ENCODE measurements at regions not wholly inside any gene's neighbourhood (a gene's known extent, or its start where the extent isn't known, plus 50 kb on each side); places are given as distances from the start of the nearest gene placed in this dataset.

DNA sequence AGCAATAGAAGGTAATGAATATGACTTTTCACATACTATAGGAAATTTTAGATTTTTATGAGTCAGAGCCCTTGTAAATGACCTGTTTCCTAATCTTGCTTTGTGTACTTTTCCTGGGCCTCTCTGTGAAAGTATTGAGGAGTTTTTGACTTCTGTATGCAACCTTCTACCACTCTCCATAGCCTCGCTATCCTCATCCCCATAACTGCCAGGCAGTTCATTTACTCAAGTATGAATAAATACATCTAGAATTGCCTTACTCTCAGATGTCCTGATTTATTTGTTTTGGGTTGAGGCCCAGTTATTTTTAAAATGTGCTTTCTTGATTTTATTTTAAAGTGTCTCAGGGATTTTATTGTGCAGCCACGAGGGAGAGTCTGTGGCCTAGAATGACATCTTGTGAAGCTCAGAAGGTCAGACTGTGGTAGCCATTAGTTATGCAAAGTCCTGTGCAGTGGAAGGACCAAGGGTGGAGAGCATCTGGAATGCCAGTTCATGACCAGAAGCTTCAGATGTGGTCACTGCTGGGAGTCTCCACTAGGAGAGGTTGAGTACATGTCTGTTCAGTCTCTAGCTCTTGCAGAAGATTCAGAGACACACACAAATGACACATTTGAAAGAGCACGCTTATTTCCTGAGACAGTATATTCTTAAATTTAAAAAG, 346.2 kb upstream of the IMPG1 start:
- no peak for DNase-seq

DNA sequence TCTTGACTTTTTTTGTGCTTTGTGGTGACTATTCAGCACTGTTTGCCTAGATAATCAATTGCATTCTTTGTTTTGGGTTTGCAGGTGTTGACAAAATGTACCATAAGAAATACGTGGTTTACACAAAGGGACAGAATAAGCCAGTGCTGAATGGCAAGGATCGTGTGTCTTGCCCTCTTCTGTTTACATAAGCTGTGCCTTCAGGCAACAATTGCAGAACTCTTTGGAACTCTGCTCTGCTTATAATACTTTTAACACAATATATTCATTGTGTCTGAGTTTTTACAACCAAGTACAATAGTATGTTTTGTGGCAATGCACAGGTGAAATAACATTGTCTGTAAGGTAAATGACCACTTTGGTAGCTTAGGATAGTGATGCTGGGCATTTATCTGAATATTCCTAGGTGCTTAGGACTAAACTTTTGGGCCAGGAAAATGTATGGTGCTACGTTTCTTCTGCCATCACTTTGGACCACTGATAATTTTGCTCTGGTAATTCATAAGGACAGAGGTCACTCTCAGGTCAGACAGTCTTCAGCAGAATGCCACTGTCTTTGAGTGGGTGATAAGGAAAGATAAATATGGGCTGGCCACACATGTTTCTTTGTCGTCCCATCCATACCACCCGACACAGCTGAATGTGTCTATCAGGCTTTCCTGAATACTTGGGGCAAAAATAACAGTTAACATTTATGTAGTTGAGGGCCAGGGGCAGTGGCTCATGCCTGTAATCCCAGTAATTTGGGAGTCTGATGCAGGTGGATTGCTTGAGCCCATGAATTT, 344.6 kb upstream of the IMPG1 start:
- no peak for DNase-seq

DNA sequence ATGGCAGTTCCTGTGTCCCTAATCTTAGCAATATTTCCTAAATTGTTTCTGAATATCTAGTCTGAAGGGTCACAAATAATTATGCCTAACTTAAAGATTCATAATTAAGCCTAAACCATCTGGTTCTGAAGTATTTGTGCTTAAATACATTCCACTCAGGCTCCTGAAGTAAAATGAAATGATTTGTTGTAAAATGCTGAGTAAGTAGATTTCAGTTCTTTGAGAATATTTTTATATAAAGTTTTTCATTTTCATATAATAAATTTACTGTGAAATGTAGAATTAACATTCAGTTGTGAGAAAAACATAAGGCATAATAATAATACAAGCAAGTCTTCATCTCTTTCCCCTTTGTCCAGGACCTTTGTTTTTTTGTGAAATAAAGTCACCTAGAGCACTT, 330.6 kb upstream of the IMPG1 start:
- DNase-seq: no peak

DNA sequence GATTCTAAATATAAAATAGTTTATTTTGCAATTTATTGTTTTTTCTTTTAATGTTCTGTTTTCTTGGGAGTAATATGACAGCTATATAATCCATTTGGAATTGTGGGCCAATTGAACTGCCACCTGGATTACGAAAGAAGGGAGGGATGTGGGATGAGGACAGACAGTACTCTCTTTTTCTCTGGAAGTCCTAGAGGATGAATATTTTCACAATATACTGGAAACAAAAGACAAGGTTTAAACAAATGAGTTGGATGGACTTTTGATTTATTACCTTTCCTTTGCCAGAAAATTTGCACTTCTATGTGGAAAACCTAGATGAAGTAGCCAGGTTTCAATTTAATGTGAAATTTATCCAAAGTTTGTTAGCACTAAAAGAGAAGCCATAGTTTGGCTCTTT, 325.5 kb upstream of the IMPG1 start:
- peak; percentile 43 for DNase-seq

DNA sequence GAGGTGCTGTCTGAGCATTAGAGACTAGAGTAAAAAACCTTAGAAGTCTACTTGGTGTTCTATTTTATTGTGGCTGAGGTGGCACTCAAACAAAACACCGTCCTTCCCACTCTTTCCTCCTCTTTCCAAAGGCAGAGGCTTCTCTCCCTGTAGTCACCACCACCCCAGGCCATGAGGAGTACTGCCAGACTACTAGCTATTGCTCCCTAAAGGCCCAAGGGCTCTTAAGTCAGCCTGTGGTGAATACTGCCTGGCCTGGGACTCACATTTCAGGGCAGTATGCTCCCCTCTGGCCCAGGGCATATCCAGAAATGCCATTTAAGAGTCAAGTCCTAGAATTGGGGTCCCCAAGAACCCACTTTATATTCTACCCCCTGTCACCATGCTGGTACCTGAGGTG, 309.7 kb upstream of the IMPG1 start:
- DNase-seq: no peak

DNA sequence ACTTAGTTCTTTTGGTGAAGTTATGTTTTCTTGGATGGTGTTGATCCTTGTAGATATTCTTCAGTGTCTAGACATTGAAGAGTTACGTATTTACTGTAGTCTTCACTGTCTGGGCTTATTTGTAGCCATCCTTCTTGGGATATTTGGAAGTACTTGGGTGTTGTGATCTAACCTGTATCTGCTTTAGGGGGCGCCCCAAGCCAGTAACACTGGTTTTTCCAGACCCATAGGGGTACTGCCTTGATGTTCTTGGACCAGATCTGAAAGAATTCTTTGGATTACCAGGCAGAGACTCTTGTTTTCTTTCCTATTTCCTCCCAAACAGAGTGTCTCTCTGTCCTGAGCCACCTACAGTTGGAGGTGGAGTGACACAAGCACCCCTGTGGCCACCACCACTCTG, 309.1 kb upstream of the IMPG1 start:
- no peak for DNase-seq

DNA sequence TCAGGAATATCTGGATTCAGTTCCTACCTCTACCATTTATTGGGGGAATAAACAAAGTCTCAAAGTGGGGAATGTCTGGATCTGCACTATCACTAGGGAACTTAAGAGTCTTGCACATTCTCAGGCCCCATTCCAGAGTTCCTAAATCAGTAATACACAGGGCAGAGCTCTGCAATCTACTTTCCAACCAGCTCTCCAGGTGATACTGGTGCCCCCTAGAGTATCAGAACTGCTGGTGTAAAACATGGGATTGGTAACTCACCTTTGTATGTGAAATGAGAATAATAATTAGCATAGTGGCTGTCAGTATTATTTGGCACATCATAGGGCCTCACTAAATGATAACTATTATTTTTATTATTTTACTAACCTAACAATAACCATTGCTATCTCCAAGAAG, 278.8 kb upstream of the IMPG1 start:
- DNase-seq: no peak

DNA sequence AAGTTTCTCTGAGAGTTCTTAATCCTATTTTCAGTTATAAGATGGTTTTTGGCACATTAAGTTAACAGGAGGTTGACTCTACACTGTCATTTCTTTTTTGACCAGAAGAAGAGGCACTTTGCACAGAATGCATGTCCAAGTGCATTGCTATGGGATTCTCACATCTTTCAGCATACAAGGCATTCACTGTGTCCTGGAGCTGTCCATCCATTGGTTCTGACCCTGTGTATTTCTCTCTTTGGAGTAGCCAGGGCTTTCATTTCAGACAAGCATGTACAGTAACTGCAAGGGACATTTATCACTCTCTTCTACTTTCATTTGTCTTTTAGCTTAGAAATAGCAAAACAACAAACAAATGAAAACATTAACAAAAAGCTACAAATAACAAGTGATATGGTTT, 275.1 kb upstream of the IMPG1 start:
- no peak for DNase-seq

DNA sequence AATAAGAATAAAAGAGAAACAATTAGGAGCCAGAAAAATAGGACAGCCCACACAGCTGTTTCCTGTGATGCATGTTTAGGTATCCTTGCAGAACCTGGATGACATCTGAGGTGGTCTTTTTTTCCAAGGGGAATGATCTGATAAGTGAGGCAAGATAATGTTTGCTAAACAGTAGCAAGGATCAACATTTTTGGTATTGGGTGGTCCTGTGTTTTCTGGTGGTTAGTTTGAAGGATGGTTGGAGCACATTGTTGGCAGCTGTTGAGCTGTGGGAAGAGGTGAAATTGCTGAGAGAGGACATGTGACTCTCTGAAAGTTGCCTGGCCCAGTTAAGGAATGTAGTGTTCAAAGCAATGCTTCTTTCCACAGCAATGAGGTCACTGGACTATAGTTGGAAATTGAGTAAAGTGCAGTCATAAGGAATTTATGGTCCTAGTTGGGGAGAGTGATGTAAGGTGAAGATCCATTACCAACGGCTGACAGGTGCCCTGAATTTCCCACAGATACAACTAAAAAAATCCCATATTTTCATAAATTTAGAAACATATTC, 270.2 kb upstream of the IMPG1 start:
- no peak for DNase-seq

DNA sequence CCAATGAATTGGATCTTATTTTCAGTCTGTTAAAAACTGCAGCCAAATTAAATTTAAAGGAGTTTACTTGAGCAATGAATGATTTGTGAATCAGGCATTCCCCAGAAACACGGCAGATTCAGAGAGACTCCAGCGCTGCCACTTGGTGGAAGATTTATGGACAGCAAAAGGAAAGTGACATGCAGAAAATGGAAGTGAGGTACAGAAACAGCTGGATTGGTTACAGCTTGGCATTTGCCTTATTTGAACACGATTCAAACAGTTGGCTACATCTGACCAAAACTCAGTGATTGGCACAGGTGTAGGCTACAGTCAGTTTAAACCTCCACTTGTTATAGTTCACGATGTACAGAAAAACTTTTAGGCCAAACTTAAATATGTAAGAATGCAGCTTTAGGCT, 257.6 kb upstream of the IMPG1 start:
- no peak for DNase-seq

DNA sequence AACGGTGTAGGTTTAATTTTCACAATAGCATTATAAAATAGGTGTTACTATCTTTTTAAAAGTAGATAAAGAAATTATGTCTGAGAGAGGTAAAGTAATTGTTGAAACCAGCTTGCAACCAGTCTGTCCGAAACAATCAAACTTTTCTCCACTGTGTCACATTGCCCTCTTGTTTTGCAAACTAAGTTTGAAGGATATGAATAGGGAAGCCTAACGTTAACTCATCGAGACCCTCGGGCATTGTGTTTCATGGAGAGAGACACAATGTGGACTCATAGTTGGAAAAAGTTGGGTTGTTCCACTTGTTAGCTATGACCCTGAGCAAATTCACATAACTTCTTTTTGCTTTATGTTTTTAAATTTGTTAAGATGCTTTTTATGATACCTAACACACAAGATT, 254.4 kb upstream of the IMPG1 start:
- DNase-seq: no peak

All from muscle of arm (tissue), 1 donor.